Endodermal cell (in vitro differentiated cells): ENCODE measurements at regions not wholly inside any gene's neighbourhood (a gene's known extent, or its start where the extent isn't known, plus 50 kb on each side); places are given as distances from the start of the nearest gene placed in this dataset.

Experiments used
- DNase-seq: peaks from one replicate; pipeline ENCODE4 v3.0.0-alpha.2; 2017
- H3K27ac ChIP-seq: 2 replicates; pipeline ENCODE4 v1.5.1; 2013; ENCODE audit warnings: mild to moderate bottlenecking, low read depth, low read length, moderate library complexity
- H3K27me3 ChIP-seq: 2 replicates; pipeline ENCODE4 v1.6.1; 2013; ENCODE audit warnings: mild to moderate bottlenecking, low read length, moderate library complexity; ENCODE audit not compliant: insufficient read depth, control insufficient read depth, poor library complexity, severe bottlenecking
- H3K36me3 ChIP-seq: 2 replicates; pipeline ENCODE4 v1.7.0; 2013; ENCODE audit warnings: mild to moderate bottlenecking, low read length, moderate library complexity; ENCODE audit not compliant: control insufficient read depth, insufficient read depth
- H3K4me1 ChIP-seq: one replicate; pipeline ENCODE4 v1.7.0; 2013; ENCODE audit warnings: low read length; ENCODE audit not compliant: control insufficient read depth, insufficient read depth
- H3K4me3 ChIP-seq: 2 replicates; pipeline ENCODE4 v1.5.1; 2013; ENCODE audit warnings: mild to moderate bottlenecking, low read length, moderate library complexity
- H3K9ac ChIP-seq: 2 replicates; pipeline ENCODE4 v1.6.1; 2013; ENCODE audit warnings: mild to moderate bottlenecking, low read length, moderate library complexity; ENCODE audit not compliant: poor library complexity, severe bottlenecking; ENCODE audit errors: extremely low read depth
- H3K9me3 ChIP-seq: 2 replicates; pipeline ENCODE4 v1.6.1; 2013; ENCODE audit warnings: mild to moderate bottlenecking, low read length, moderate library complexity; ENCODE audit not compliant: control insufficient read depth
- H3K27ac Mint-ChIP-seq: 2 replicates; pipeline ENCODE4 v1.8.0; 2020; ENCODE audit warnings: mixed read lengths
- H3K27me3 Mint-ChIP-seq: 2 replicates; pipeline ENCODE4 v1.8.0; 2021; ENCODE audit warnings: mild to moderate bottlenecking, mixed read lengths; ENCODE audit not compliant: insufficient read depth
- H3K36me3 Mint-ChIP-seq: 2 replicates; pipeline ENCODE4 v1.8.0; 2020; ENCODE audit warnings: low read depth, mixed read lengths
- H3K4me1 Mint-ChIP-seq: 2 replicates; pipeline ENCODE4 v1.8.0; 2020; ENCODE audit warnings: mixed read lengths
- H3K4me3 Mint-ChIP-seq: 2 replicates; pipeline ENCODE4 v1.8.0; 2020; ENCODE audit warnings: mild to moderate bottlenecking, moderate library complexity, mixed read lengths
- H3K9me3 Mint-ChIP-seq: 2 replicates; pipeline ENCODE4 v1.8.0; 2020; ENCODE audit warnings: mild to moderate bottlenecking, mixed read lengths
- CTCF ChIP-seq: fragments of 200-600 bp; sonication (generic); conservative IDR thresholded peaks from 2 replicates; pipeline ENCODE4 v1.5.0; 2021; ENCODE audit warnings: antibody characterized with exemption, mild to moderate bottlenecking
- WGBS, 2 experiments: methylation state at CpG; one replicate each; pipeline versions ENCODE4 v1.1.5 to v1.1.7; 2013; ENCODE audit warnings: missing lambda C conversion rate in 2 of 2, mixed read lengths in 1 of 2; ENCODE audit not compliant: insufficient coverage in 1 of 2, insufficient read length in 1 of 2; 5-methylcytosine and 5-hydroxymethylcytosine counted together

- no peak overlapping the region for H3K27ac Mint-ChIP-seq
- no peak for TF ChIP-seq CTCF
- Histone ChIP-seq H3K36me3 (no peaks in the 10 kb centered on the region), H3K4me3 (no peak overlapping the region), H3K9ac (no peak overlapping the region), H3K27me3 (no peaks in the 10 kb centered on the region), H3K4me1 (no peaks in the 10 kb centered on the region), H3K27ac (no peak overlapping the region), H3K9me3 (no peaks in the 10 kb centered on the region)
- no peak for DNase-seq
- 50 to 63% methylated on average over 2 to 4 of the region's 4 CpGs for WGBS, 2 experiments
- no peaks in the 10 kb centered on the region for H3K27me3 Mint-ChIP-seq
- H3K9me3 Mint-ChIP-seq: no peaks in the 10 kb centered on the region
- no peak overlapping the region for H3K4me3 Mint-ChIP-seq
- H3K4me1 Mint-ChIP-seq: peaks cover 4% of the 10 kb centered on the region
- no peaks in the 10 kb centered on the region for H3K36me3 Mint-ChIP-seq
These were observed 1812.2 kb downstream of the BRINP3 start for GRCh38 chr1:188665477-188665876.

- H3K9ac ChIP-seq: no peak overlapping the region
- H3K9me3 ChIP-seq: no peaks in the 10 kb centered on the region
- H3K36me3 Mint-ChIP-seq: no peaks in the 10 kb centered on the region
- no peaks in the 10 kb centered on the region for H3K27me3 Mint-ChIP-seq
- no peak overlapping the region for H3K27ac Mint-ChIP-seq
- peak; percentile 70 for TF ChIP-seq CTCF
- no peaks in the 10 kb centered on the region for H3K36me3 ChIP-seq
- no peaks in the 10 kb centered on the region for H3K9me3 Mint-ChIP-seq
- no peak overlapping the region for H3K4me3 ChIP-seq
- DNase-seq: peak; percentile 74
- H3K4me1 ChIP-seq: peaks cover 3% of the 10 kb centered on the region
- WGBS, 2 experiments: 80 to 86% methylated on average over 1 to 2 of the region's 2 CpGs
- no peak overlapping the region for H3K27ac ChIP-seq
- H3K4me1 Mint-ChIP-seq: peaks cover 4% of the 10 kb centered on the region
- no peak overlapping the region for H3K4me3 Mint-ChIP-seq
- no peaks in the 10 kb centered on the region for H3K27me3 ChIP-seq
These were observed 1809.6 kb downstream of the BRINP3 start for GRCh38 chr1:188668083-188668482.

GRCh38 chr1:188669728-188670382 lies 1807.8 kb downstream of the BRINP3 start:
- no peak overlapping the region for H3K4me3 ChIP-seq
- peaks cover 3% of the 10 kb centered on the region for H3K4me1 ChIP-seq
- no peak overlapping the region for H3K4me3 Mint-ChIP-seq
- no peak for DNase-seq
- no peak overlapping the region for H3K9ac ChIP-seq
- no peaks in the 10 kb centered on the region for H3K36me3 Mint-ChIP-seq
- no peaks in the 10 kb centered on the region for H3K27me3 Mint-ChIP-seq
- H3K27me3 ChIP-seq: no peaks in the 10 kb centered on the region
- H3K9me3 Mint-ChIP-seq: no peaks in the 10 kb centered on the region
- no peaks in the 10 kb centered on the region for H3K36me3 ChIP-seq
- peaks cover 4% of the 10 kb centered on the region for H3K4me1 Mint-ChIP-seq
- H3K27ac ChIP-seq: no peak overlapping the region
- no peaks in the 10 kb centered on the region for H3K9me3 ChIP-seq
- H3K27ac Mint-ChIP-seq: peak overlapping the region; percentile 49
- TF ChIP-seq CTCF: no peak
- WGBS, 2 experiments: 93 to 100% methylated on average over 2 to 3 of the region's 3 CpGs
